Naive thymus-derived CD4-positive, alpha-beta T cell (primary cell): ENCODE measurements at regions not wholly inside any gene's neighbourhood (a gene's known extent, or its start where the extent isn't known, plus 50 kb on each side); places are given as distances from the start of the nearest gene placed in this dataset.

Experiments
- ATAC-seq: fragments of 150-1000 bp; cut with Tn5 transposase; 2 replicates; pipeline ENCODE4 v1.10.0; 2021; ENCODE audit warnings: mild to moderate bottlenecking, moderate library complexity
- CTCF ChIA-PET: fragments of 350-600 bp; sonication (Branson Sonifier 250); formaldehyde crosslinking; loops from one replicate; lab custom pipeline; 2021; ENCODE audit warnings: antibody characterized with exemption; lab: Charles Lee
- POLR2A ChIA-PET: fragments of 350-600 bp; sonication (Branson Sonifier 250); formaldehyde crosslinking; loops from one replicate; lab custom pipeline; 2021; ENCODE audit warnings: antibody characterized with exemption, inconsistent platforms; lab: Charles Lee
- DNase-seq, 9 donors: peaks; one replicate each; pipeline versions ENCODE4 v3.0.0 to v3.0.0-alpha.2; 2020 to 2022; ENCODE audit warnings: mixed read lengths in 1 of 9
- H3K27ac ChIP-seq: one replicate; pipeline ENCODE4 v1.7.0; 2013; ENCODE audit warnings: mild to moderate bottlenecking, low read depth, low read length, moderate library complexity
- H3K27me3 ChIP-seq, 2 donors: one replicate each; pipeline ENCODE4 v1.7.0; 2013; ENCODE audit warnings: low read length in 2 of 2, mild to moderate bottlenecking in 2 of 2, moderate library complexity in 2 of 2; ENCODE audit not compliant: control insufficient read depth in 2 of 2, insufficient read depth in 2 of 2
- H3K36me3 ChIP-seq, 3 experiments: 1 replicate in 2 of 3; 2 replicates in 1 of 3; pipeline ENCODE4 v1.7.0; 2013; ENCODE audit warnings: low read length in 3 of 3, mild to moderate bottlenecking in 3 of 3, moderate library complexity in 1 of 3; ENCODE audit not compliant: insufficient read depth in 3 of 3, control insufficient read depth in 2 of 3
- H3K4me1 ChIP-seq, 2 donors: one replicate each; pipeline ENCODE4 v1.7.0; 2013; ENCODE audit warnings: low read length in 2 of 2, mild to moderate bottlenecking in 2 of 2, moderate library complexity in 1 of 2; ENCODE audit not compliant: control insufficient read depth in 2 of 2, insufficient read depth in 2 of 2
- H3K4me3 ChIP-seq: 2 replicates; pipeline ENCODE4 v1.7.0; 2013; ENCODE audit warnings: mild to moderate bottlenecking, low read length
- H3K9me3 ChIP-seq, 3 experiments: 1 replicate in 2 of 3; 2 replicates in 1 of 3; pipeline ENCODE4 v1.7.0; 2013; ENCODE audit warnings: low read length in 3 of 3; ENCODE audit not compliant: control insufficient read depth in 2 of 3
- H3K27ac Mint-ChIP-seq, 9 donors: one replicate each; pipeline ENCODE4 v1.8.0; 2020 to 2022; ENCODE audit warnings: mixed read lengths in 9 of 9, mild to moderate bottlenecking in 8 of 9, moderate library complexity in 5 of 9, inconsistent platforms in 2 of 9
- H3K27me3 Mint-ChIP-seq, 5 donors: one replicate each; pipeline ENCODE4 v1.8.0; 2021 to 2022; ENCODE audit warnings: mixed read lengths in 5 of 5, mild to moderate bottlenecking in 1 of 5
- H3K36me3 Mint-ChIP-seq, 5 donors: one replicate each; pipeline ENCODE4 v1.8.0; 2020 to 2022; ENCODE audit warnings: mixed read lengths in 5 of 5, mild to moderate bottlenecking in 3 of 5, inconsistent platforms in 1 of 5
- H3K4me1 Mint-ChIP-seq, 7 donors: one replicate each; pipeline ENCODE4 v1.8.0; 2020 to 2022; ENCODE audit warnings: mixed read lengths in 7 of 7, mild to moderate bottlenecking in 3 of 7, inconsistent platforms in 1 of 7
- H3K4me3 Mint-ChIP-seq, 10 donors: one replicate each; pipeline ENCODE4 v1.8.0; 2020 to 2022; ENCODE audit warnings: mild to moderate bottlenecking in 10 of 10, mixed read lengths in 10 of 10, moderate library complexity in 6 of 10, inconsistent platforms in 2 of 10
- H3K9me3 Mint-ChIP-seq, 11 donors: one replicate each; pipeline ENCODE4 v1.8.0; 2020 to 2022; ENCODE audit warnings: mixed read lengths in 11 of 11, mild to moderate bottlenecking in 4 of 11, inconsistent platforms in 1 of 11, moderate library complexity in 1 of 11
- intact Hi-C, 2 donors: fragments of 100-400 bp; cut with micrococcal nuclease; formaldehyde crosslinking; loops; one replicate each; pipeline ENCODE4 v1.15.1; 2023

- H3K4me1 Mint-ChIP-seq: no peaks in the 10 kb centered on the region
- ATAC-seq (no peak), DNase-seq (no peak)
- ChIA-PET CTCF (no interaction called here), POLR2A (no interaction called here)
- intact Hi-C loops: no loop called here
- Histone ChIP-seq H3K9me3 (no peaks in the 10 kb centered on the region), H3K36me3 (no peaks in the 10 kb centered on the region), H3K4me1 (no peaks in the 10 kb centered on the region), H3K27me3 (no peaks in the 10 kb centered on the region), H3K4me3 (no peak overlapping the region), H3K27ac (no peak overlapping the region)
- H3K27ac Mint-ChIP-seq: no peak overlapping the region
- no peaks in the 10 kb centered on the region for H3K36me3 Mint-ChIP-seq
- H3K9me3 Mint-ChIP-seq: peaks cover 0 to 2% (median 0%) of the 10 kb centered on the region in 11 donors
- H3K4me3 Mint-ChIP-seq: no peak overlapping the region
- H3K27me3 Mint-ChIP-seq: no peaks in the 10 kb centered on the region
These were observed 471.8 kb downstream of the C3orf38 start for GRCh38 chr3:88621586-88621985.

- Mint-ChIP-seq H3K4me1 (peaks cover 0 to 1% (median 0%) of the 10 kb centered on the region in 7 donors), H3K4me3 (no peak overlapping the region), H3K27me3 (no peaks in the 10 kb centered on the region), H3K36me3 (no peaks in the 10 kb centered on the region), H3K9me3 (peaks cover 0 to 3% (median 0%) of the 10 kb centered on the region in 11 donors), H3K27ac (no peak overlapping the region)
- no peaks in the 10 kb centered on the region for H3K9me3 ChIP-seq
- no peak overlapping the region for H3K4me3 ChIP-seq
- H3K4me1 ChIP-seq: no peaks in the 10 kb centered on the region
- DNase-seq (no peak), ATAC-seq (no peak)
- POLR2A ChIA-PET: no interaction called here
- H3K27me3 ChIP-seq: no peaks in the 10 kb centered on the region
- no peaks in the 10 kb centered on the region for H3K36me3 ChIP-seq
- intact Hi-C loops: no loop called here
- H3K27ac ChIP-seq: no peak overlapping the region
- CTCF ChIA-PET: no interaction called here
These were observed 473.9 kb downstream of the C3orf38 start for GRCh38 chr3:88623709-88624108.

- CTCF ChIA-PET: no interaction called here
- POLR2A ChIA-PET: no interaction called here
- peaks cover 0 to 1% (median 0%) of the 10 kb centered on the region in 7 donors for H3K4me1 Mint-ChIP-seq
- no peaks in the 10 kb centered on the region for H3K36me3 Mint-ChIP-seq
- no peaks in the 10 kb centered on the region for H3K27me3 Mint-ChIP-seq
- H3K4me3 ChIP-seq: no peak overlapping the region
- no peak overlapping the region for H3K4me3 Mint-ChIP-seq
- no peaks in the 10 kb centered on the region for H3K36me3 ChIP-seq
- DNase-seq (no peak), ATAC-seq (no peak)
- H3K27me3 ChIP-seq: no peaks in the 10 kb centered on the region
- no peaks in the 10 kb centered on the region for H3K9me3 ChIP-seq
- H3K27ac Mint-ChIP-seq: no peak overlapping the region
- intact Hi-C loops: no loop called here
- peaks cover 0 to 7% (median 0%) of the 10 kb centered on the region in 11 donors for H3K9me3 Mint-ChIP-seq
- no peak overlapping the region for H3K27ac ChIP-seq
- no peaks in the 10 kb centered on the region for H3K4me1 ChIP-seq
These were observed 476.8 kb downstream of the C3orf38 start for GRCh38 chr3:88626456-88627120.

GRCh38 chr3:88628901-88629300 lies 478.5 kb upstream of the EPHA3 start:
- Mint-ChIP-seq H3K4me1 (peaks cover 0 to 1% (median 0%) of the 10 kb centered on the region in 7 donors), H3K9me3 (peaks cover 0 to 14% (median 2%) of the 10 kb centered on the region in 11 donors), H3K4me3 (no peak overlapping the region), H3K27me3 (no peaks in the 10 kb centered on the region), H3K36me3 (no peaks in the 10 kb centered on the region), H3K27ac (no peak overlapping the region)
- no peaks in the 10 kb centered on the region for H3K9me3 ChIP-seq
- H3K36me3 ChIP-seq: no peaks in the 10 kb centered on the region
- intact Hi-C loops: no loop called here
- CTCF ChIA-PET: no interaction called here
- DNase-seq (no peak), ATAC-seq (no peak)
- no peaks in the 10 kb centered on the region for H3K4me1 ChIP-seq
- no peak overlapping the region for H3K4me3 ChIP-seq
- H3K27me3 ChIP-seq: no peaks in the 10 kb centered on the region
- no peak overlapping the region for H3K27ac ChIP-seq
- POLR2A ChIA-PET: no interaction called here

- H3K27ac ChIP-seq: no peak overlapping the region
- no peaks in the 10 kb centered on the region for H3K27me3 Mint-ChIP-seq
- DNase-seq (no peak), ATAC-seq (no peak)
- ChIA-PET CTCF (no interaction called here), POLR2A (no interaction called here)
- peaks cover 0 to 19% (median 5%) of the 10 kb centered on the region in 11 donors for H3K9me3 Mint-ChIP-seq
- H3K9me3 ChIP-seq: no peaks in the 10 kb centered on the region
- peaks cover 0 to 1% (median 0%) of the 10 kb centered on the region in 7 donors for H3K4me1 Mint-ChIP-seq
- H3K36me3 ChIP-seq: no peaks in the 10 kb centered on the region
- no peak overlapping the region for H3K4me3 ChIP-seq
- no peaks in the 10 kb centered on the region for H3K4me1 ChIP-seq
- H3K4me3 Mint-ChIP-seq: no peak overlapping the region
- no peaks in the 10 kb centered on the region for H3K27me3 ChIP-seq
- H3K27ac Mint-ChIP-seq: no peak overlapping the region
- no peaks in the 10 kb centered on the region for H3K36me3 Mint-ChIP-seq
- intact Hi-C loops: no loop called here
These were observed 475.2 kb upstream of the EPHA3 start for GRCh38 chr3:88632226-88632625.

GRCh38 chr3:88640581-88640980 lies 466.8 kb upstream of the EPHA3 start:
- Histone ChIP-seq H3K27me3 (no peaks in the 10 kb centered on the region), H3K4me3 (no peak overlapping the region), H3K4me1 (no peaks in the 10 kb centered on the region), H3K27ac (no peak overlapping the region), H3K9me3 (no peaks in the 10 kb centered on the region), H3K36me3 (no peaks in the 10 kb centered on the region)
- POLR2A ChIA-PET: no interaction called here
- intact Hi-C loops: no loop called here
- no peak overlapping the region for H3K4me3 Mint-ChIP-seq
- CTCF ChIA-PET: no interaction called here
- peaks cover 0 to 3% (median 0%) of the 10 kb centered on the region in 5 donors for H3K36me3 Mint-ChIP-seq
- peaks cover 0 to 25% (median 12%) of the 10 kb centered on the region in 11 donors for H3K9me3 Mint-ChIP-seq
- H3K4me1 Mint-ChIP-seq: no peaks in the 10 kb centered on the region
- no peak overlapping the region for H3K27ac Mint-ChIP-seq
- H3K27me3 Mint-ChIP-seq: no peaks in the 10 kb centered on the region
- ATAC-seq (no peak), DNase-seq (no peak)

GRCh38 chr3:88641033-88641604 lies 466.3 kb upstream of the EPHA3 start:
- intact Hi-C loops: no loop called here
- H3K9me3 Mint-ChIP-seq: peaks cover 0 to 25% (median 10%) of the 10 kb centered on the region in 11 donors
- Histone ChIP-seq H3K4me3 (no peak overlapping the region), H3K27me3 (no peaks in the 10 kb centered on the region), H3K27ac (no peak overlapping the region), H3K9me3 (no peaks in the 10 kb centered on the region), H3K36me3 (no peaks in the 10 kb centered on the region), H3K4me1 (no peaks in the 10 kb centered on the region)
- ATAC-seq: no peak
- H3K4me1 Mint-ChIP-seq: no peaks in the 10 kb centered on the region
- ChIA-PET POLR2A (no interaction called here), CTCF (no interaction called here)
- no peak overlapping the region for H3K27ac Mint-ChIP-seq
- DNase-seq: no peak
- peaks cover 0 to 3% (median 0%) of the 10 kb centered on the region in 5 donors for H3K36me3 Mint-ChIP-seq
- no peak overlapping the region for H3K4me3 Mint-ChIP-seq
- H3K27me3 Mint-ChIP-seq: no peaks in the 10 kb centered on the region
